Nephron (organoid): ENCODE measurements at regions not wholly inside any gene's neighbourhood (a gene's known extent, or its start where the extent isn't known, plus 50 kb on each side); places are given as distances from the start of the nearest gene placed in this dataset.

ENCODE experiments used
- H3K27ac Mint-ChIP-seq, 3 experiments: 2 replicates each; pipeline ENCODE4 v1.8.0; 2020; ENCODE audit warnings: mixed read lengths in 3 of 3, mild to moderate bottlenecking in 2 of 3, moderate library complexity in 1 of 3
- H3K27me3 Mint-ChIP-seq: 2 replicates; pipeline ENCODE4 v1.8.0; 2021; ENCODE audit warnings: low read depth, mild to moderate bottlenecking, moderate library complexity, mixed read lengths
- H3K36me3 Mint-ChIP-seq: 2 replicates; pipeline ENCODE4 v1.8.0; 2020; ENCODE audit warnings: low read depth, mixed read lengths
- H3K4me1 Mint-ChIP-seq: 2 replicates; pipeline ENCODE4 v1.8.0; 2020; ENCODE audit warnings: mixed read lengths
- H3K4me3 Mint-ChIP-seq, 3 experiments: 2 replicates each; pipeline ENCODE4 v1.8.0; 2020; ENCODE audit warnings: mild to moderate bottlenecking in 3 of 3, mixed read lengths in 3 of 3, moderate library complexity in 2 of 3
- H3K9me3 Mint-ChIP-seq: 2 replicates; pipeline ENCODE4 v1.8.0; 2020; ENCODE audit warnings: mixed read lengths
- CTCF ChIP-seq, 3 experiments: fragments of 200-600 bp; sonication (generic); IDR thresholded peaks; one replicate each; pipeline ENCODE4 v1.5.0; 2021; ENCODE audit warnings: antibody characterized with exemption in 3 of 3; ENCODE audit not compliant: unreplicated experiment in 3 of 3

GRCh38 chr10:94235461-94235860 lies 127.3 kb downstream of the NOC3L start:
- peaks cover 32% of the 10 kb centered on the region for H3K4me1 Mint-ChIP-seq
- peak overlapping the region in 1 of 3 experiments; percentile 44 for H3K4me3 Mint-ChIP-seq
- H3K9me3 Mint-ChIP-seq, result peaks cover 3% of the 10 kb centered on the region
- H3K27me3 Mint-ChIP-seq, result peaks cover 4% of the 10 kb centered on the region
- peak overlapping the region; percentile 26 to 87 (median 60) for H3K27ac Mint-ChIP-seq
- TF ChIP-seq CTCF (IDR thresholded peaks at IDR 0.05; ENCODE audit: unreplicated experiment in 3 of 3), result no peak
- peaks cover 22% of the 10 kb centered on the region for H3K36me3 Mint-ChIP-seq

GRCh38 chr10:94238006-94238617 lies 124.6 kb downstream of the NOC3L start:
- Mint-ChIP-seq H3K36me3 (peaks cover 12% of the 10 kb centered on the region), H3K4me1 (peaks cover 38% of the 10 kb centered on the region), H3K4me3 (no peak overlapping the region), H3K27me3 (peaks cover 4% of the 10 kb centered on the region), H3K9me3 (no peaks in the 10 kb centered on the region), H3K27ac (no peak overlapping the region)
- TF ChIP-seq CTCF (IDR thresholded peaks at IDR 0.05; ENCODE audit: unreplicated experiment in 3 of 3), result no peak

- no peak for TF ChIP-seq CTCF (IDR thresholded peaks at IDR 0.05; ENCODE audit: unreplicated experiment in 3 of 3)
- Mint-ChIP-seq H3K9me3 (no peaks in the 10 kb centered on the region), H3K4me1 (peaks cover 38% of the 10 kb centered on the region), H3K4me3 (no peak overlapping the region), H3K36me3 (peaks cover 8% of the 10 kb centered on the region), H3K27ac (peak overlapping the region in 2 of 3 experiments; percentile 50 to 68), H3K27me3 (no peaks in the 10 kb centered on the region)
Measured at GRCh38 chr10:94239696-94240095, 123.0 kb downstream of the NOC3L start.

- H3K27ac Mint-ChIP-seq, result peak overlapping the region in 2 of 3 experiments; percentile 50 to 68
- no peaks in the 10 kb centered on the region for H3K9me3 Mint-ChIP-seq
- no peak overlapping the region for H3K4me3 Mint-ChIP-seq
- H3K36me3 Mint-ChIP-seq, result peaks cover 8% of the 10 kb centered on the region
- no peaks in the 10 kb centered on the region for H3K27me3 Mint-ChIP-seq
- peaks cover 32% of the 10 kb centered on the region for H3K4me1 Mint-ChIP-seq
- TF ChIP-seq CTCF (IDR thresholded peaks at IDR 0.05; ENCODE audit: unreplicated experiment in 3 of 3), result no peak
Measured at GRCh38 chr10:94240491-94240890, 122.2 kb downstream of the NOC3L start.

- Mint-ChIP-seq H3K27me3 (no peaks in the 10 kb centered on the region), H3K9me3 (no peaks in the 10 kb centered on the region), H3K27ac (peak overlapping the region in 2 of 3 experiments; percentile 31 to 68), H3K4me1 (peaks cover 27% of the 10 kb centered on the region), H3K36me3 (peaks cover 8% of the 10 kb centered on the region), H3K4me3 (no peak overlapping the region)
- no peak for TF ChIP-seq CTCF (IDR thresholded peaks at IDR 0.05; ENCODE audit: unreplicated experiment in 3 of 3)
Measured at GRCh38 chr10:94240901-94241300, 121.8 kb downstream of the NOC3L start.

GRCh38 chr10:94251098-94251497 lies 111.6 kb downstream of the NOC3L start:
- Mint-ChIP-seq H3K4me3 (no peak overlapping the region), H3K4me1 (peaks cover 17% of the 10 kb centered on the region), H3K27ac (no peak overlapping the region), H3K27me3 (no peaks in the 10 kb centered on the region), H3K9me3 (no peaks in the 10 kb centered on the region), H3K36me3 (peaks cover 24% of the 10 kb centered on the region)
- TF ChIP-seq CTCF (IDR thresholded peaks at IDR 0.05; ENCODE audit: unreplicated experiment in 3 of 3), result no peak
